GM23338 (cell line): ENCODE measurements at regions not wholly inside any gene's neighbourhood (a gene's known extent, or its start where the extent isn't known, plus 50 kb on each side); places are given as distances from the start of the nearest gene placed in this dataset.

Source experiments
- ATAC-seq: fragments of 200-7000 bp; cut with Tn5 transposase; 3 replicates; pipeline ENCODE4 v1.9.1; 2020
- DNase-seq: peaks from one replicate; pipeline ENCODE4 v3.0.0-alpha.2; 2015; ENCODE audit warnings: low spot score
- H2AFZ ChIP-seq: fragments of 200-600 bp; sonication (generic); 2 replicates; pipeline ENCODE4 v1.8.0; 2016; ENCODE audit warnings: antibody characterized with exemption, mild to moderate bottlenecking, moderate library complexity
- H3F3A ChIP-seq: fragments of 200-600 bp; sonication (generic); replicated peaks from 2 replicates; pipeline ENCODE4 v1.8.0; 2017; ENCODE audit warnings: antibody characterized with exemption, mixed run types, low read depth
- H3K27ac ChIP-seq: fragments of 200-600 bp; sonication (generic); 2 replicates; pipeline ENCODE4 v1.6.1; 2016; ENCODE audit warnings: low read depth
- H3K27me3 ChIP-seq: fragments of 200-600 bp; sonication (generic); 2 replicates; pipeline ENCODE4 v1.8.0; 2016; ENCODE audit warnings: mild to moderate bottlenecking, mixed run types, moderate library complexity; ENCODE audit not compliant: insufficient read depth
- H3K36me3 ChIP-seq: fragments of 200-600 bp; sonication (generic); 2 replicates; pipeline ENCODE4 v1.8.0; 2016; ENCODE audit warnings: mild to moderate bottlenecking; ENCODE audit not compliant: insufficient read depth
- H3K4me1 ChIP-seq: fragments of 200-600 bp; sonication (generic); 2 replicates; pipeline ENCODE4 v1.8.0; 2016; ENCODE audit warnings: mild to moderate bottlenecking, moderate library complexity; ENCODE audit not compliant: insufficient read depth
- H3K4me2 ChIP-seq: fragments of 200-600 bp; sonication (generic); 2 replicates; pipeline ENCODE4 v1.7.1; 2017; ENCODE audit warnings: mixed run types
- H3K4me3 ChIP-seq: fragments of 200-600 bp; sonication (generic); 2 replicates; pipeline ENCODE4 v1.6.1; 2016; ENCODE audit warnings: mixed run types
- H3K79me2 ChIP-seq: fragments of 200-600 bp; sonication (generic); replicated peaks from 2 replicates; pipeline ENCODE4 v1.8.0; 2017; ENCODE audit warnings: mild to moderate bottlenecking; ENCODE audit not compliant: insufficient read depth
- H3K9me2 ChIP-seq: fragments of 200-600 bp; sonication (generic); 2 replicates; pipeline ENCODE4 v1.8.0; 2017; ENCODE audit not compliant: insufficient read depth
- H4K20me1 ChIP-seq: fragments of 200-600 bp; sonication (generic); replicated peaks from 2 replicates; pipeline ENCODE4 v1.8.0; 2017; ENCODE audit warnings: mild to moderate bottlenecking; ENCODE audit not compliant: insufficient read depth
- H3K27ac Mint-ChIP-seq: 2 replicates; pipeline ENCODE4 v1.8.0; 2020; ENCODE audit warnings: inconsistent platforms, mild to moderate bottlenecking, moderate library complexity, mixed read lengths
- H3K27me3 Mint-ChIP-seq: 3 replicates; pipeline ENCODE4 v1.8.0; 2022; ENCODE audit warnings: low read depth, mild to moderate bottlenecking, moderate library complexity, mixed read lengths, inconsistent platforms; ENCODE audit not compliant: insufficient read depth, poor library complexity
- H3K36me3 Mint-ChIP-seq: 3 replicates; pipeline ENCODE4 v1.8.0; 2021; ENCODE audit warnings: low read depth, mild to moderate bottlenecking, inconsistent platforms, moderate library complexity, mixed read lengths
- H3K4me1 Mint-ChIP-seq: 3 replicates; pipeline ENCODE4 v1.8.0; 2020; ENCODE audit warnings: mild to moderate bottlenecking, inconsistent platforms, mixed read lengths
- H3K4me3 Mint-ChIP-seq: 3 replicates; pipeline ENCODE4 v1.8.0; 2021; ENCODE audit warnings: moderate library complexity, mild to moderate bottlenecking, inconsistent platforms, mixed read lengths
- H3K9me3 Mint-ChIP-seq: 3 replicates; pipeline ENCODE4 v1.8.0; 2020; ENCODE audit warnings: moderate library complexity, mild to moderate bottlenecking, inconsistent platforms, mixed read lengths
- CREB1 ChIP-seq: fragments of 250-450 bp; sonication (Bioruptor Pico); IDR thresholded peaks from 2 replicates; pipeline ENCODE4 v1.5.0; 2020; ENCODE audit warnings: low read depth, mild to moderate bottlenecking, moderate library complexity
- CTCF ChIP-seq, 2 experiments: fragments of 200-600 bp in 1 of 2; sonication (generic) in 1 of 2; conservative IDR thresholded peaks; 2 replicates each; pipeline versions ENCODE4 v1.5.1 to v1.6.1; 2016 to 2017; ENCODE audit warnings: antibody characterized with exemption in 2 of 2, low read depth in 2 of 2, mild to moderate bottlenecking in 2 of 2, moderate library complexity in 1 of 2
- ETS1 ChIP-seq: IDR thresholded peaks from 2 replicates; pipeline ENCODE4 v1.6.1; 2016; ENCODE audit warnings: antibody characterized with exemption
- EZH2 ChIP-seq: fragments of 200-600 bp; sonication (generic); IDR thresholded peaks from one replicate; pipeline ENCODE4 v1.8.0; 2017; ENCODE audit warnings: antibody characterized with exemption, mild to moderate bottlenecking, low read depth; ENCODE audit not compliant: unreplicated experiment
- EZH2phosphoT487 ChIP-seq: fragments of 200-600 bp; sonication (generic); IDR thresholded peaks from one replicate; pipeline ENCODE4 v1.8.1; 2018; ENCODE audit warnings: antibody characterized with exemption; ENCODE audit not compliant: unreplicated experiment
- JUNB ChIP-seq: IDR thresholded peaks from one replicate; pipeline ENCODE4 v1.6.1; 2016; ENCODE audit warnings: antibody characterized with exemption; ENCODE audit not compliant: unreplicated experiment
- NANOG ChIP-seq: IDR thresholded peaks from 2 replicates; pipeline ENCODE4 v1.6.1; 2016; ENCODE audit warnings: antibody characterized with exemption, borderline replicate concordance
- POLR2AphosphoS5 ChIP-seq: IDR thresholded peaks from 2 replicates; pipeline ENCODE4 v1.6.1; 2016; ENCODE audit warnings: antibody characterized with exemption, low read depth
- REST ChIP-seq: IDR thresholded peaks from one replicate; pipeline ENCODE4 v1.6.1; 2018; ENCODE audit warnings: antibody characterized with exemption; ENCODE audit not compliant: unreplicated experiment
- STAT1 ChIP-seq: IDR thresholded peaks from one replicate; pipeline ENCODE4 v1.6.1; 2016; ENCODE audit warnings: antibody characterized with exemption; ENCODE audit not compliant: unreplicated experiment
- ZNF114 ChIP-seq: fragments of 250-450 bp; sonication (Bioruptor Pico); IDR thresholded peaks from 2 replicates; pipeline ENCODE4 v1.5.0; 2020; ENCODE audit warnings: mild to moderate bottlenecking, moderate library complexity
- ZNF331 ChIP-seq: fragments of 250-450 bp; sonication (Bioruptor Pico); IDR thresholded peaks from 2 replicates; pipeline ENCODE4 v1.5.0; 2020; ENCODE audit warnings: low read depth, mild to moderate bottlenecking, moderate library complexity
- ZNF462 ChIP-seq: fragments of 250-450 bp; sonication (Bioruptor Pico); IDR thresholded peaks from 2 replicates; pipeline ENCODE4 v1.5.0; 2020; ENCODE audit warnings: mild to moderate bottlenecking, moderate library complexity

GRCh38 chr3:76949033-76949432 is 90.9 kb upstream of the ROBO2 start:
- no peaks in the 10 kb centered on the region for H3K9me2 ChIP-seq
- no peak for ATAC-seq
- no peaks in the 10 kb centered on the region for H3K36me3 Mint-ChIP-seq

More at GRCh38 chr3:76949033-76949432, 90.9 kb upstream of the ROBO2 start:
- H3K4me1 ChIP-seq: no peaks in the 10 kb centered on the region
- TF ChIP-seq ZNF114: no peak
- TF ChIP-seq JUNB: no peak
- TF ChIP-seq POLR2AphosphoS5: no peak
- TF ChIP-seq ETS1: no peak
- no peak for TF ChIP-seq ZNF331 (CRISPR knock-in tag)
- TF ChIP-seq CTCF (conservative IDR thresholded peaks at IDR 0.05; ENCODE audit: low read depth in 2 of 2): no peak
- TF ChIP-seq CREB1: no peak
- no peak for TF ChIP-seq REST
- TF ChIP-seq STAT1: no peak
- no peak for TF ChIP-seq EZH2phosphoT487
- TF ChIP-seq ZNF462 (CRISPR knock-in tag): no peak
- no peak for TF ChIP-seq EZH2
- no peak for TF ChIP-seq NANOG
- H3K79me2 ChIP-seq: no peaks in the 10 kb centered on the region
- H4K20me1 ChIP-seq: no peaks in the 10 kb centered on the region
- DNase-seq: no peak
- no peaks in the 10 kb centered on the region for H3K27me3 ChIP-seq
- peaks cover 2% of the 10 kb centered on the region for H3K27me3 Mint-ChIP-seq
- no peak overlapping the region for H3K27ac ChIP-seq
- H3K4me3 Mint-ChIP-seq: no peak overlapping the region
- H3K27ac Mint-ChIP-seq: no peak overlapping the region
- H3K36me3 ChIP-seq: no peaks in the 10 kb centered on the region
- H3K4me3 ChIP-seq: no peak overlapping the region
- no peaks in the 10 kb centered on the region for H3F3A ChIP-seq
- H2AFZ ChIP-seq: no peak overlapping the region
- no peaks in the 10 kb centered on the region; the same call in 2 of the 3 replicates for H3K9me3 Mint-ChIP-seq
- H3K4me2 ChIP-seq: no peak overlapping the region
- H3K4me1 Mint-ChIP-seq: no peaks in the 10 kb centered on the region
